OCI-LY7 (cell line): ENCODE measurements at regions not wholly inside any gene's neighbourhood (a gene's known extent, or its start where the extent isn't known, plus 50 kb on each side); places are given as distances from the start of the nearest gene placed in this dataset.

ENCODE experiments used
- BruUV-seq: library from RNA; stranded (reverse); fragments of 400-500 nt; replicated peaks from 2 replicates; lab custom pipeline; 2021; lab: Mats Ljungman, UMichigan
- CTCF ChIA-PET: fragments of 300-600 bp; sonication (Branson Sonifier 250); formaldehyde crosslinking; loops from one replicate; lab custom pipeline; 2022; ENCODE audit warnings: antibody characterized with exemption; ENCODE audit not compliant: unreplicated experiment; lab: Charles Lee
- POLR2A ChIA-PET: fragments of 300-600 bp; sonication (Branson Sonifier 250); formaldehyde crosslinking; loops from one replicate; lab custom pipeline; 2022; ENCODE audit warnings: antibody characterized with exemption; lab: Charles Lee
- DNase-seq: peaks from one replicate; pipeline ENCODE4 v3.0.0-alpha.2; 2015; ENCODE audit warnings: low spot score
- H2AFZ ChIP-seq: fragments of 200-600 bp; sonication (generic), shearing (Covaris generic); 2 replicates; pipeline ENCODE4 v1.6.1; 2014; ENCODE audit warnings: mild to moderate bottlenecking, antibody characterized with exemption, low read length, moderate library complexity
- H3K27ac ChIP-seq: fragments of 200-600 bp; sonication (generic); 2 replicates; pipeline ENCODE4 v1.5.1; 2014; ENCODE audit warnings: mixed run types, low read depth, mild to moderate bottlenecking, moderate library complexity, low read length, inconsistent platforms; ENCODE audit not compliant: poor library complexity, severe bottlenecking
- H3K36me3 ChIP-seq: fragments of 200-600 bp; sonication (generic); 2 replicates; pipeline ENCODE4 v1.6.1; 2014; ENCODE audit warnings: mild to moderate bottlenecking, antibody characterized with exemption, low read length, moderate library complexity, mixed read lengths; ENCODE audit not compliant: insufficient read depth
- H3K4me1 ChIP-seq: fragments of 200-600 bp; sonication (generic); 2 replicates; pipeline ENCODE4 v1.5.1; 2014; ENCODE audit warnings: mild to moderate bottlenecking, low read length; ENCODE audit not compliant: insufficient read depth, poor library complexity, severe bottlenecking
- H3K4me2 ChIP-seq: fragments of 200-600 bp; sonication (generic); 2 replicates; pipeline ENCODE4 v1.6.1; 2014; ENCODE audit warnings: mild to moderate bottlenecking, low read length
- H3K4me3 ChIP-seq: fragments of 200-600 bp; sonication (generic); 2 replicates; pipeline ENCODE4 v1.5.1; 2014; ENCODE audit warnings: mild to moderate bottlenecking, low read depth, low read length; ENCODE audit not compliant: poor library complexity, severe bottlenecking
- H3K79me2 ChIP-seq: fragments of 200-600 bp; sonication (generic); 2 replicates; pipeline ENCODE4 v1.6.1; 2016; ENCODE audit warnings: low read depth, mild to moderate bottlenecking, low read length, moderate library complexity, mixed read lengths; ENCODE audit not compliant: insufficient read depth
- H3K9me2 ChIP-seq: fragments of 200-600 bp; sonication (generic); 2 replicates; pipeline ENCODE4 v1.6.1; 2016; ENCODE audit warnings: mild to moderate bottlenecking, low read length, mixed read lengths; ENCODE audit not compliant: insufficient read depth
- H3K9me3 ChIP-seq: fragments of 200-600 bp; sonication (generic); 2 replicates; pipeline ENCODE4 v1.6.1; 2014; ENCODE audit warnings: mild to moderate bottlenecking, mixed run types, low read length, mixed read lengths
- H4K20me1 ChIP-seq: fragments of 200-600 bp; sonication (generic); 2 replicates; pipeline ENCODE4 v1.6.1; 2014; ENCODE audit warnings: mild to moderate bottlenecking, antibody characterized with exemption, low read length, moderate library complexity, mixed read lengths; ENCODE audit not compliant: insufficient read depth
- EZH2phosphoT487 ChIP-seq: fragments of 200-600 bp; sonication (generic); IDR thresholded peaks from 2 replicates; pipeline ENCODE4 v1.6.1; 2018; ENCODE audit warnings: low read depth, borderline replicate concordance, mild to moderate bottlenecking, mixed run types, antibody characterized with exemption, low read length, moderate library complexity, mixed read lengths
- intact Hi-C: fragments of 100-400 bp; cut with micrococcal nuclease; formaldehyde crosslinking; loops from one replicate; pipeline ENCODE4 v1.10.0; 2022; ENCODE audit not compliant: unreplicated experiment
- TF ChIP-seq, protein P1 (sequence below): fragments of 200-600 bp; sonication (generic); conservative IDR thresholded peaks from 2 replicates; pipeline ENCODE4 v1.5.1; 2014; ENCODE audit warnings: mild to moderate bottlenecking, antibody characterized with exemption, low read length, moderate library complexity, mixed read lengths

DNA sequence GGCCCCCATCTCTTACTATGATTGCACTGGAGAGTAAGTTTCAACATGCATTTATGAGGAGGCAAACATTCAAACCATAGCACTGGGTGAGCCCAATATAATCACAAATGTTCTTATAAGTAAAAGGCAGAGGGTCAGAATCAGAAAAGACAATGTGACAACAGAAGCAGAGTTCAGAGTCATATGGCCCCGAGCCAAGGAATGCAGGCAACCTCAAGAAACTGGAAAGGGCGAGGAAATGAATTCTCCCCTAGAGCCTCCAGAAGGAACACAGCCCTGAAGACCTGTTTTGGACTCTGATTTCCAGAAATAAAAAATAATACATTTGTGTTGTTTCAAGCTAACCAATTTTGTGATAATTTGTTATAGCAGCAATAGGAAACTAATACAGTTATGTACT lies 81.3 kb upstream of the ABI3BP start:
- Histone ChIP-seq H4K20me1 (no peaks in the 10 kb centered on the region), H2AFZ (no peak overlapping the region), H3K36me3 (no peaks in the 10 kb centered on the region), H3K9me2 (no peaks in the 10 kb centered on the region), H3K4me1 (no peaks in the 10 kb centered on the region), H3K9me3 (no peaks in the 10 kb centered on the region), H3K27ac (no peak overlapping the region), H3K4me2 (no peak overlapping the region), H3K4me3 (no peak overlapping the region), H3K79me2 (no peaks in the 10 kb centered on the region)
- no TSS peak for BruUV-seq
- no peak for DNase-seq
- ChIA-PET POLR2A (no interaction called here), CTCF (no interaction called here)
- TF ChIP-seq, protein P1, sequence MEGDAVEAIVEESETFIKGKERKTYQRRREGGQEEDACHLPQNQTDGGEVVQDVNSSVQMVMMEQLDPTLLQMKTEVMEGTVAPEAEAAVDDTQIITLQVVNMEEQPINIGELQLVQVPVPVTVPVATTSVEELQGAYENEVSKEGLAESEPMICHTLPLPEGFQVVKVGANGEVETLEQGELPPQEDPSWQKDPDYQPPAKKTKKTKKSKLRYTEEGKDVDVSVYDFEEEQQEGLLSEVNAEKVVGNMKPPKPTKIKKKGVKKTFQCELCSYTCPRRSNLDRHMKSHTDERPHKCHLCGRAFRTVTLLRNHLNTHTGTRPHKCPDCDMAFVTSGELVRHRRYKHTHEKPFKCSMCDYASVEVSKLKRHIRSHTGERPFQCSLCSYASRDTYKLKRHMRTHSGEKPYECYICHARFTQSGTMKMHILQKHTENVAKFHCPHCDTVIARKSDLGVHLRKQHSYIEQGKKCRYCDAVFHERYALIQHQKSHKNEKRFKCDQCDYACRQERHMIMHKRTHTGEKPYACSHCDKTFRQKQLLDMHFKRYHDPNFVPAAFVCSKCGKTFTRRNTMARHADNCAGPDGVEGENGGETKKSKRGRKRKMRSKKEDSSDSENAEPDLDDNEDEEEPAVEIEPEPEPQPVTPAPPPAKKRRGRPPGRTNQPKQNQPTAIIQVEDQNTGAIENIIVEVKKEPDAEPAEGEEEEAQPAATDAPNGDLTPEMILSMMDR = no peak
- TF ChIP-seq EZH2phosphoT487 = no peak
- intact Hi-C loops = loop anchor here (10.0 kb wide), 2 partner anchors 300 to 560 kb away; no protein-coding TSS in a partner anchor

DNA sequence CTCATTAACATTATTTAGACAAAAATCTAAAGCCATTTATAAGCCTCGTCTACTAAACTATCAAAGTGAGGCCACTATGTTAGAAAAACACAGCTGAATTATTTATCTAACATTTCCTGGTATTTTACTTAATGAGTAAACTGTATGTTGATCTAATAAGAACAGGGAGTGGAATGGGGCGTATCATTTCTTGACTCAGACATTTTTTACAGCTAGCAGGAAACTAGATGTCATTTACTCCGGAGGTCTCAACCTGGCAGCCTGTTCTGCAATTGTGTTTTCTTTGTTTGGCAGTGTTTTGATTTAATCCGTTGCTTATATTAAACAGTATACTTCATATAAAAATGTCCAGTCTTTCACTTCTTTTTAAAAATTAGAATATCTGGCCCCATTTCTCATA lies 79.1 kb upstream of the ABI3BP start:
- H3K4me3 ChIP-seq = no peak overlapping the region
- BruUV-seq = no TSS peak
- no peaks in the 10 kb centered on the region for H3K36me3 ChIP-seq
- ChIA-PET POLR2A (no interaction called here), CTCF (no interaction called here)
- H3K27ac ChIP-seq = no peak overlapping the region
- no peaks in the 10 kb centered on the region for H3K4me1 ChIP-seq
- H3K9me2 ChIP-seq = no peaks in the 10 kb centered on the region
- no peaks in the 10 kb centered on the region for H4K20me1 ChIP-seq
- no peak for TF ChIP-seq EZH2phosphoT487
- TF ChIP-seq, protein P1 = no peak
- intact Hi-C loops = loop anchor here (10.0 kb wide), 2 partner anchors 303 to 563 kb away; no protein-coding TSS in a partner anchor
- no peaks in the 10 kb centered on the region for H3K9me3 ChIP-seq
- no peak for DNase-seq
- no peak overlapping the region for H3K4me2 ChIP-seq
- H3K79me2 ChIP-seq = no peaks in the 10 kb centered on the region
- no peak overlapping the region for H2AFZ ChIP-seq

DNA sequence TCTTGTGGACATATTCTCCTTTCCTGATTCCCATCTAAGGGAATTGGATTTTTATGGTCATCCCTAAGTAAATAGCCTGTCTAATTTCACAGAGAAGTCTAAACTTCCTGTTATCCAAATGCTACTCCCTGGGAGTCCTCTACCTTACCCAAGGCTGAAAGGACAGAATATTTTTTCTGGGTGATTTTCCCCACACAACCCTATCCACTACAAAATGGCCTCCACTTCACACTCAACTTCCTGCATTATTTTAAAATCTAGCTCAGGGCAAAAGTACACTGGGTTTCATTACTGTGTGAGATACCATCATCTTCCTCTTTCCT lies 77.5 kb upstream of the ABI3BP start:
- BruUV-seq = no TSS peak
- no peaks in the 10 kb centered on the region for H4K20me1 ChIP-seq
- no peak for TF ChIP-seq EZH2phosphoT487
- TF ChIP-seq, protein P1 = no peak
- H3K9me2 ChIP-seq = no peaks in the 10 kb centered on the region
- no peaks in the 10 kb centered on the region for H3K36me3 ChIP-seq
- no peaks in the 10 kb centered on the region for H3K9me3 ChIP-seq
- H3K4me2 ChIP-seq = no peak overlapping the region
- no peak overlapping the region for H2AFZ ChIP-seq
- no peak for DNase-seq
- H3K4me3 ChIP-seq = no peak overlapping the region
- CTCF ChIA-PET = no interaction called here
- no peak overlapping the region for H3K27ac ChIP-seq
- no peaks in the 10 kb centered on the region for H3K79me2 ChIP-seq
- POLR2A ChIA-PET = no interaction called here
- no peaks in the 10 kb centered on the region for H3K4me1 ChIP-seq
- intact Hi-C loops = loop anchor here (10.0 kb wide), 2 partner anchors 304 to 564 kb away; no protein-coding TSS in a partner anchor
